WTC11 (cell line): ENCODE measurements at regions not wholly inside any gene's neighbourhood (a gene's known extent, or its start where the extent isn't known, plus 50 kb on each side); places are given as distances from the start of the nearest gene placed in this dataset.
"Not testable (repeated sequence)": the region's sequence is repeated elsewhere in the genome, so short reads cannot be mapped to it uniquely, and the experiment has no call there.

Source experiments
- AFF4 ChIP-seq: sonication (generic); formaldehyde crosslinking; IDR thresholded peaks from 2 replicates; pipeline ENCODE4 v1.8.1; 2023; ENCODE audit warnings: mild to moderate bottlenecking, missing genetic modification reagents, borderline replicate concordance
- CTCF ChIP-seq: fragments of 200-600 bp; IDR thresholded peaks from 2 replicates; pipeline ENCODE4 v1.8.0; 2022; ENCODE audit warnings: antibody characterized with exemption
- E2F5 ChIP-seq: sonication (generic); formaldehyde crosslinking; IDR thresholded peaks from 2 replicates; pipeline ENCODE4 v1.8.1; 2022; ENCODE audit warnings: mild to moderate bottlenecking, moderate library complexity, missing genetic modification reagents
- FOXJ3 ChIP-seq: sonication (generic); formaldehyde crosslinking; IDR thresholded peaks from 2 replicates; pipeline ENCODE4 v1.9.0; 2021; ENCODE audit warnings: missing genetic modification reagents, mild to moderate bottlenecking, borderline replicate concordance
- MAX ChIP-seq: sonication (generic); formaldehyde crosslinking; IDR thresholded peaks from 2 replicates; pipeline ENCODE4 v1.8.0; 2022; ENCODE audit warnings: mild to moderate bottlenecking, missing genetic modification reagents
- SP1 ChIP-seq: sonication (generic); formaldehyde crosslinking; conservative IDR thresholded peaks from 2 replicates; pipeline ENCODE4 v1.8.1; 2022; ENCODE audit warnings: missing genetic modification reagents
- TP53 ChIP-seq: sonication (generic); formaldehyde crosslinking; IDR thresholded peaks from 2 replicates; pipeline ENCODE4 v1.8.1; 2023; ENCODE audit warnings: mild to moderate bottlenecking, missing genetic modification reagents
- ZNF423 ChIP-seq: fragments of 250-450 bp; sonication (Bioruptor Pico); IDR thresholded peaks from 2 replicates; pipeline ENCODE4 v2.1.2; 2022; ENCODE audit warnings: mild to moderate bottlenecking, moderate library complexity

- not testable (repeated sequence) for TF ChIP-seq FOXJ3 (CRISPR knock-in tag); CTCF; TP53 (CRISPR knock-in tag); ZNF423 (CRISPR knock-in tag); SP1 (CRISPR knock-in tag); AFF4 (CRISPR knock-in tag); E2F5 (CRISPR knock-in tag); MAX (CRISPR knock-in tag)
These were observed 77.8 kb downstream of the COL6A6 start for GRCh38 chr3:130594749-130595148.
